ENCODE measurements at regions not wholly inside any gene's neighbourhood (a gene's known extent, or its start where the extent isn't known, plus 50 kb on each side); places are given as distances from the start of the nearest gene placed in this dataset.

GRCh38 chr6:6376845-6377244 is 56.4 kb upstream of the F13A1 start:
- no peak overlapping the region for H3K4me3 ChIP-seq
- intact Hi-C loops (cut with DNase I), result no loop called here
- no peak for TF ChIP-seq CTCF (IDR thresholded peaks at IDR 0.05)

GRCh38 chr6:6377621-6378020 is 57.2 kb upstream of the F13A1 start:
- Histone ChIP-seq H3K4me3 (no peak overlapping the region), H3K27ac (no peak overlapping the region), H3K36me3 (no peaks in the 10 kb centered on the region), H3K9me3 (peaks cover 0 to 8% of the 10 kb centered on the region in 2 donors), H3K4me1 (peaks cover 0 to 12% of the 10 kb centered on the region in 2 donors), H3K27me3 (no peaks in the 10 kb centered on the region)
- ATAC-seq, result no peak
- no peak for TF ChIP-seq CTCF (IDR thresholded peaks at IDR 0.05)
- intact Hi-C loops (cut with DNase I), result no loop called here
- no peak for DNase-seq

More at GRCh38 chr6:6376845-6377244, 56.4 kb upstream of the F13A1 start:
- Histone ChIP-seq H3K9me3 (peaks cover 0 to 8% of the 10 kb centered on the region in 2 donors), H3K4me1 (peaks cover 0 to 12% of the 10 kb centered on the region in 2 donors), H3K27ac (no peak overlapping the region), H3K36me3 (no peaks in the 10 kb centered on the region), H3K27me3 (no peaks in the 10 kb centered on the region)
- DNase-seq (no peak), ATAC-seq (no peak)

- H3K9me3 ChIP-seq, result peaks cover 0 to 5% of the 10 kb centered on the region in 2 donors
- TF ChIP-seq CTCF (IDR thresholded peaks at IDR 0.05), result no peak
- H3K36me3 ChIP-seq, result no peaks in the 10 kb centered on the region
- peaks cover 0 to 16% of the 10 kb centered on the region in 2 donors for H3K4me1 ChIP-seq
- no peak for DNase-seq
- no peak overlapping the region for H3K27ac ChIP-seq
- H3K27me3 ChIP-seq, result no peaks in the 10 kb centered on the region
- H3K4me3 ChIP-seq, result no peak overlapping the region
- intact Hi-C loops (cut with DNase I), result no loop called here
- ATAC-seq, result no peak
These were observed 59.1 kb upstream of the F13A1 start for GRCh38 chr6:6379573-6379972.

GRCh38 chr6:6384520-6384919 is 64.1 kb upstream of the F13A1 start:
- DNase-seq (no peak), ATAC-seq (no peak)
- Histone ChIP-seq H3K27me3 (no peaks in the 10 kb centered on the region), H3K4me3 (no peak overlapping the region), H3K27ac (no peak overlapping the region), H3K9me3 (no peaks in the 10 kb centered on the region), H3K4me1 (peaks cover 0 to 33% of the 10 kb centered on the region in 2 donors), H3K36me3 (no peaks in the 10 kb centered on the region)
- TF ChIP-seq CTCF (IDR thresholded peaks at IDR 0.05), result no peak
- intact Hi-C loops (cut with DNase I), result no loop called here

GRCh38 chr6:6386010-6386409 is 65.5 kb upstream of the F13A1 start:
- peak in 1 of 4 donors; percentile 41 for DNase-seq
- no peaks in the 10 kb centered on the region for H3K27me3 ChIP-seq
- H3K4me3 ChIP-seq, result no peak overlapping the region
- H3K36me3 ChIP-seq, result no peaks in the 10 kb centered on the region
- no peak for TF ChIP-seq CTCF (IDR thresholded peaks at IDR 0.05)
- no peaks in the 10 kb centered on the region for H3K9me3 ChIP-seq
- H3K27ac ChIP-seq, result peak overlapping the region in 1 of 2 donors; percentile 82
- peaks cover 0 to 33% of the 10 kb centered on the region in 2 donors for H3K4me1 ChIP-seq
- peak; percentile 45 for ATAC-seq
- intact Hi-C loops (cut with DNase I), result no loop called here
